ENCODE measurements at regions not wholly inside any gene's neighbourhood (a gene's known extent, or its start where the extent isn't known, plus 50 kb on each side); places are given as distances from the start of the nearest gene placed in this dataset.

- H3K9me3 ChIP-seq: no peaks in the 10 kb centered on the region
- TF ChIP-seq POLR2A (IDR thresholded peaks at IDR 0.05) (no peak), POLR2AphosphoS5 (IDR thresholded peaks at IDR 0.05) (no peak), CTCF (IDR thresholded peaks at IDR 0.05 in 8 of 11, conservative IDR thresholded peaks at IDR 0.05 in 3 of 11) (no peak)
- intact Hi-C loops (cut with DNase I; ENCODE audit: low total_unique reads): no loop called here
- 70 to 89% (median 85%) methylated on average over 3 of the region's 3 CpGs for WGBS, 5 donors
- H3K27me3 ChIP-seq (replicated peaks in 1 of 7): no peaks in the 10 kb centered on the region
- no peaks in the 10 kb centered on the region for H3K4me1 ChIP-seq
- DNase-seq: no peak
- H3K36me3 ChIP-seq: no peaks in the 10 kb centered on the region
- no peak overlapping the region for H3K4me3 ChIP-seq
- no peak overlapping the region for H3K27ac ChIP-seq
Measured at GRCh38 chr5:9699681-9700080, 69.5 kb upstream of the TAS2R1 start.

GRCh38 chr5:9698841-9699240 lies 68.7 kb upstream of the TAS2R1 start:
- H3K27ac ChIP-seq: no peak overlapping the region
- no peaks in the 10 kb centered on the region for H3K4me1 ChIP-seq
- H3K27me3 ChIP-seq (replicated peaks in 1 of 7): no peaks in the 10 kb centered on the region
- TF ChIP-seq POLR2A (IDR thresholded peaks at IDR 0.05) (no peak), POLR2AphosphoS5 (IDR thresholded peaks at IDR 0.05) (no peak), CTCF (IDR thresholded peaks at IDR 0.05 in 8 of 11, conservative IDR thresholded peaks at IDR 0.05 in 3 of 11) (no peak)
- H3K4me3 ChIP-seq: no peak overlapping the region
- no peak for DNase-seq
- H3K9me3 ChIP-seq: no peaks in the 10 kb centered on the region
- H3K36me3 ChIP-seq: no peaks in the 10 kb centered on the region
- intact Hi-C loops (cut with DNase I; ENCODE audit: low total_unique reads): no loop called here
- WGBS, 5 donors: 77 to 87% (median 81%) methylated on average over 2 of the region's 2 CpGs

GRCh38 chr5:9698125-9698826 lies 68.1 kb upstream of the TAS2R1 start:
- 65 to 70% (median 68%) methylated on average over 9 of the region's 9 CpGs for WGBS, 5 donors
- Histone ChIP-seq H3K36me3 (no peaks in the 10 kb centered on the region), H3K27ac (no peak overlapping the region), H3K9me3 (no peaks in the 10 kb centered on the region), H3K4me1 (no peaks in the 10 kb centered on the region), H3K4me3 (no peak overlapping the region), H3K27me3 (replicated peaks in 1 of 7) (no peaks in the 10 kb centered on the region)
- intact Hi-C loops (cut with DNase I; ENCODE audit: low total_unique reads): no loop called here
- DNase-seq: no peak
- TF ChIP-seq POLR2AphosphoS5 (IDR thresholded peaks at IDR 0.05): no peak
- no peak for TF ChIP-seq CTCF (IDR thresholded peaks at IDR 0.05 in 8 of 11, conservative IDR thresholded peaks at IDR 0.05 in 3 of 11)
- TF ChIP-seq POLR2A (IDR thresholded peaks at IDR 0.05): no peak

- intact Hi-C loops (cut with DNase I; ENCODE audit: low total_unique reads): no loop called here
Measured at GRCh38 chr5:9692576-9692975, 62.4 kb upstream of the TAS2R1 start.

More at GRCh38 chr5:9692576-9692975, 62.4 kb upstream of the TAS2R1 start:
- TF ChIP-seq POLR2A (IDR thresholded peaks at IDR 0.05) (no peak), CTCF (IDR thresholded peaks at IDR 0.05 in 8 of 11, conservative IDR thresholded peaks at IDR 0.05 in 3 of 11) (no peak), POLR2AphosphoS5 (IDR thresholded peaks at IDR 0.05) (no peak)
- Histone ChIP-seq H3K4me3 (no peak overlapping the region), H3K27me3 (replicated peaks in 1 of 7) (no peaks in the 10 kb centered on the region), H3K4me1 (no peaks in the 10 kb centered on the region), H3K36me3 (no peaks in the 10 kb centered on the region), H3K9me3 (no peaks in the 10 kb centered on the region), H3K27ac (no peak overlapping the region)
- no peak for DNase-seq
- whole genome bisulfite sequencing, 5 donors: 72 to 88% (median 79%) methylated on average over 3 of the region's 3 CpGs
